Mammary epithelial cell (primary cell): ENCODE measurements at regions not wholly inside any gene's neighbourhood (a gene's known extent, or its start where the extent isn't known, plus 50 kb on each side); places are given as distances from the start of the nearest gene placed in this dataset.

ENCODE experiments used
- CTCF ChIP-seq, 2 donors: IDR thresholded peaks in 1 of 2; conservative IDR thresholded peaks in 1 of 2; 2 replicates each; pipeline ENCODE4 v1.5.1; 2011 to 2012; ENCODE audit warnings: inconsistent platforms in 2 of 2, low read length in 2 of 2, mild to moderate bottlenecking in 2 of 2, control low read depth in 1 of 2, low read depth in 1 of 2; ENCODE audit not compliant: insufficient read depth in 1 of 2; ENCODE audit errors: extremely low read depth in 1 of 2
- EZH2 ChIP-seq: IDR thresholded peaks from 2 replicates; pipeline ENCODE4 v1.6.1; 2012; ENCODE audit warnings: low read length, inconsistent platforms, borderline replicate concordance

- TF ChIP-seq CTCF (conservative IDR thresholded peaks at IDR 0.05 in 1 of 2, IDR thresholded peaks at IDR 0.05 in 1 of 2; ENCODE audit: extremely low read depth in 1 of 2, insufficient read depth in 1 of 2, low read depth in 1 of 2, low read length in 2 of 2) (no peak), EZH2 (no peak)
Measured at GRCh38 chr2:239790313-239790712, 234.8 kb downstream of the NDUFA10 start.
